PFSK-1 (cell line): ENCODE measurements at regions not wholly inside any gene's neighbourhood (a gene's known extent, or its start where the extent isn't known, plus 50 kb on each side); places are given as distances from the start of the nearest gene placed in this dataset.

Source experiments
- FOXP2 ChIP-seq: optimal IDR thresholded peaks from 2 replicates; pipeline ENCODE3; 2011; ENCODE audit warnings: borderline replicate concordance, control low read depth, inconsistent platforms; ENCODE audit not compliant: insufficient read depth; ENCODE audit errors: extremely low read length, extremely low read depth
- POLR2AphosphoS5 ChIP-seq: IDR thresholded peaks from 2 replicates; pipeline ENCODE4 v1.6.1; 2012; ENCODE audit warnings: low read depth, mild to moderate bottlenecking, control low read depth, low read length, moderate library complexity
- REST ChIP-seq, 2 experiments: IDR thresholded peaks; 2 replicates each; pipeline versions ENCODE4 v1.6.1 to v1.8.0; 2011 to 2012; ENCODE audit warnings: low read depth in 2 of 2, low read length in 2 of 2, control low read depth in 1 of 2, inconsistent platforms in 1 of 2, mild to moderate bottlenecking in 1 of 2, moderate library complexity in 1 of 2; ENCODE audit not compliant: insufficient read depth in 1 of 2
- SIN3A ChIP-seq: IDR thresholded peaks from 2 replicates; pipeline ENCODE4 v1.6.1; 2012; ENCODE audit warnings: mild to moderate bottlenecking, low read length, moderate library complexity, borderline replicate concordance; ENCODE audit not compliant: insufficient read depth
- TAF1 ChIP-seq: IDR thresholded peaks from 2 replicates; pipeline ENCODE4 v1.6.1; 2012; ENCODE audit warnings: low read length, control low read depth, borderline replicate concordance; ENCODE audit not compliant: insufficient read depth

GRCh38 chr20:40491009-40491590, 197.9 kb downstream of the MAFB start:
- TF ChIP-seq FOXP2 (no peak), TAF1 (no peak), SIN3A (no peak), POLR2AphosphoS5 (no peak), REST (IDR thresholded peaks at IDR 0.05; ENCODE audit: insufficient read depth in 1 of 2, low read depth in 2 of 2, low read length in 2 of 2) (no peak)

GRCh38 chr20:40489886-40490285, 199.2 kb downstream of the MAFB start:
- no peak for TF ChIP-seq REST (IDR thresholded peaks at IDR 0.05; ENCODE audit: insufficient read depth in 1 of 2, low read depth in 2 of 2, low read length in 2 of 2)
- TF ChIP-seq POLR2AphosphoS5, result no peak
- no peak for TF ChIP-seq FOXP2
- TF ChIP-seq TAF1, result no peak
- no peak for TF ChIP-seq SIN3A

GRCh38 chr20:40488401-40488800, 200.6 kb downstream of the MAFB start:
- TF ChIP-seq TAF1, result no peak
- TF ChIP-seq REST (IDR thresholded peaks at IDR 0.05; ENCODE audit: insufficient read depth in 1 of 2, low read depth in 2 of 2, low read length in 2 of 2), result no peak
- TF ChIP-seq POLR2AphosphoS5, result no peak
- TF ChIP-seq FOXP2, result no peak
- no peak for TF ChIP-seq SIN3A

- no peak for TF ChIP-seq SIN3A
- TF ChIP-seq FOXP2, result no peak
- TF ChIP-seq POLR2AphosphoS5, result no peak
- no peak for TF ChIP-seq REST (IDR thresholded peaks at IDR 0.05; ENCODE audit: insufficient read depth in 1 of 2, low read depth in 2 of 2, low read length in 2 of 2)
- TF ChIP-seq TAF1, result no peak
Measured at GRCh38 chr20:40486297-40486696, 202.7 kb downstream of the MAFB start.
